Adrenal gland (tissue), 9 donors: ENCODE measurements at regions not wholly inside any gene's neighbourhood (a gene's known extent, or its start where the extent isn't known, plus 50 kb on each side); places are given as distances from the start of the nearest gene placed in this dataset.

ENCODE experiments used
- DNase-seq, 7 donors: peaks; one replicate each; pipeline ENCODE4 v3.0.0-alpha.2; 2019 to 2020
- H3K27ac ChIP-seq, 5 donors: fragments of 200-600 bp; sonication (generic) in 4 of 5; 1 replicate in 3 of 5; 2 replicates in 2 of 5; pipeline versions ENCODE4 v1.5.1 to v1.8.0; 2016 to 2020; ENCODE audit warnings: mild to moderate bottlenecking in 1 of 5
- H3K27me3 ChIP-seq: fragments of 200-600 bp; 2 replicates; pipeline ENCODE4 v1.8.0; 2021
- H3K36me3 ChIP-seq, 2 donors: fragments of 200-600 bp; replicated peaks in 1 of 2; 1 replicate in 1 of 2; 2 replicates in 1 of 2; pipeline versions ENCODE4 v1.5.1 to v1.8.0; 2018 to 2022
- H3K4me1 ChIP-seq, 2 donors: fragments of 200-600 bp; replicated peaks in 1 of 2; 1 replicate in 1 of 2; 2 replicates in 1 of 2; pipeline versions ENCODE4 v1.5.1 to v1.8.0; 2018 to 2021
- H3K4me3 ChIP-seq, 4 donors: fragments of 200-600 bp; sonication (generic) in 3 of 4; one replicate each; pipeline ENCODE4 v1.5.1; 2016 to 2018
- H3K9me3 ChIP-seq, 3 donors: fragments of 200-600 bp; sonication (generic) in 1 of 3; replicated peaks in 1 of 3; 1 replicate in 2 of 3; 2 replicates in 1 of 3; pipeline versions ENCODE4 v1.5.1 to v1.8.0; 2016 to 2021
- CTCF ChIP-seq, 6 experiments: fragments of 450-650 bp in 4 of 6; fragments of 200-600 bp in 2 of 6; sonication (generic) in 1 of 6; IDR thresholded peaks; 1 replicate in 5 of 6; 2 replicates in 1 of 6; pipeline versions ENCODE4 v1.5.1 to v1.8.0; 2016 to 2021; ENCODE audit warnings: antibody characterized with exemption in 6 of 6, mild to moderate bottlenecking in 2 of 6, moderate library complexity in 1 of 6
- POLR2A ChIP-seq, 2 donors: fragments of 450-650 bp; IDR thresholded peaks; one replicate each; pipeline ENCODE4 v1.6.1; 2017; ENCODE audit warnings: antibody characterized with exemption in 2 of 2, mild to moderate bottlenecking in 2 of 2, moderate library complexity in 1 of 2
- WGBS, 4 donors: extraction: QIAGEN DNeasy Blood & Tissue Kit in 2 of 4; methylation state at CpG; one replicate each; pipeline versions ENCODE4 v1.1.5 to v1.1.7; 2013 to 2017; 5-methylcytosine and 5-hydroxymethylcytosine counted together
- intact Hi-C, 2 donors: fragments of 100-400 bp; cut with DNase I; formaldehyde crosslinking; loops; one replicate each; pipeline versions ENCODE4 v1.14.1 to v1.15.0; 2022 to 2023
- donor health status: healthy with polysubstance abuse.
- donor health status: Bipolar disorder and iron deficiency.
- donor health status: DM: yes; HTN: yes; CAD: no.
- donor health status: DM: no; HTN: no; CAD: no.
- donor health status: DM: no; HTN: no; CAD: no.

- no peaks in the 10 kb centered on the region for H3K9me3 ChIP-seq
- H3K27ac ChIP-seq, result no peak overlapping the region
- intact Hi-C loops, result no loop called here
- no peaks in the 10 kb centered on the region for H3K27me3 ChIP-seq
- no peak for TF ChIP-seq CTCF (IDR thresholded peaks at IDR 0.05)
- no peak for TF ChIP-seq POLR2A (IDR thresholded peaks at IDR 0.05)
- no peak overlapping the region for H3K4me3 ChIP-seq
- DNase-seq, result no peak
- H3K36me3 ChIP-seq, result no peaks in the 10 kb centered on the region
- 70 to 78% (median 77%) methylated on average over 2 of the region's 2 CpGs for WGBS, 4 donors
- H3K4me1 ChIP-seq, result no peaks in the 10 kb centered on the region
Measured at GRCh38 chr2:217639481-217639880, 363.3 kb downstream of the TNS1 start.

GRCh38 chr2:217638533-217638932 is 364.3 kb downstream of the TNS1 start:
- Histone ChIP-seq H3K36me3 (no peaks in the 10 kb centered on the region), H3K27ac (no peak overlapping the region), H3K27me3 (no peaks in the 10 kb centered on the region), H3K4me3 (no peak overlapping the region), H3K4me1 (no peaks in the 10 kb centered on the region), H3K9me3 (no peaks in the 10 kb centered on the region)
- no peak for DNase-seq
- 94 to 99% (median 96%) methylated on average over 4 of the region's 4 CpGs for WGBS, 4 donors
- TF ChIP-seq CTCF (IDR thresholded peaks at IDR 0.05), result no peak
- TF ChIP-seq POLR2A (IDR thresholded peaks at IDR 0.05), result no peak
- intact Hi-C loops, result no loop called here

GRCh38 chr2:217638031-217638430 is 364.8 kb downstream of the TNS1 start:
- no peak for DNase-seq
- H3K36me3 ChIP-seq, result no peaks in the 10 kb centered on the region
- TF ChIP-seq POLR2A (IDR thresholded peaks at IDR 0.05), result no peak
- TF ChIP-seq CTCF (IDR thresholded peaks at IDR 0.05), result no peak
- no peaks in the 10 kb centered on the region for H3K9me3 ChIP-seq
- no peak overlapping the region for H3K27ac ChIP-seq
- WGBS, 4 donors, result 63 to 76% (median 69%) methylated on average over 2 of the region's 2 CpGs
- intact Hi-C loops, result no loop called here
- H3K4me3 ChIP-seq, result no peak overlapping the region
- H3K27me3 ChIP-seq, result no peaks in the 10 kb centered on the region
- no peaks in the 10 kb centered on the region for H3K4me1 ChIP-seq

GRCh38 chr2:217636991-217637561 is 365.7 kb downstream of the TNS1 start:
- Histone ChIP-seq H3K4me1 (no peaks in the 10 kb centered on the region), H3K4me3 (no peak overlapping the region), H3K36me3 (no peaks in the 10 kb centered on the region), H3K9me3 (no peaks in the 10 kb centered on the region), H3K27ac (no peak overlapping the region), H3K27me3 (no peaks in the 10 kb centered on the region)
- intact Hi-C loops, result no loop called here
- TF ChIP-seq POLR2A (IDR thresholded peaks at IDR 0.05), result no peak
- TF ChIP-seq CTCF (IDR thresholded peaks at IDR 0.05), result no peak
- WGBS, 4 donors, result 81 to 85% (median 84%) methylated on average over 7 to 9 of the region's 9 CpGs
- DNase-seq, result no peak
